Amniotic stem cell (primary cell): ENCODE measurements at regions not wholly inside any gene's neighbourhood (a gene's known extent, or its start where the extent isn't known, plus 50 kb on each side); places are given as distances from the start of the nearest gene placed in this dataset.

Source experiments
- DNase-seq: peaks from one replicate; lab custom pipeline; 2025; lab: John Stamatoyannopoulos, UW

GRCh38 chr6:91387290-91388059, 800.6 kb upstream of the MAP3K7 start:
- no peak for DNase-seq

GRCh38 chr6:91386204-91386603, 799.3 kb upstream of the MAP3K7 start:
- no peak for DNase-seq

GRCh38 chr6:91383207-91383606, 796.3 kb upstream of the MAP3K7 start:
- DNase-seq = no peak

GRCh38 chr6:91376686-91377085, 789.8 kb upstream of the MAP3K7 start:
- DNase-seq = no peak

GRCh38 chr6:91366781-91367180, 779.9 kb upstream of the MAP3K7 start:
- DNase-seq = no peak

GRCh38 chr6:91358986-91359385, 772.1 kb upstream of the MAP3K7 start:
- no peak for DNase-seq

- no peak for DNase-seq
These were observed 766.0 kb upstream of the MAP3K7 start for GRCh38 chr6:91352878-91353277.

GRCh38 chr6:91352321-91352720, 765.4 kb upstream of the MAP3K7 start:
- DNase-seq = no peak

GRCh38 chr6:91350146-91350908, 763.5 kb upstream of the MAP3K7 start:
- no peak for DNase-seq

- no peak for DNase-seq
These were observed 754.6 kb upstream of the MAP3K7 start for GRCh38 chr6:91341473-91341872.

GRCh38 chr6:91340896-91341395, 754.1 kb upstream of the MAP3K7 start:
- no peak for DNase-seq

GRCh38 chr6:91337967-91338366, 751.1 kb upstream of the MAP3K7 start:
- no peak for DNase-seq

GRCh38 chr6:91330896-91331295, 744.0 kb upstream of the MAP3K7 start:
- DNase-seq = no peak

GRCh38 chr6:91328241-91328640, 741.4 kb upstream of the MAP3K7 start:
- no peak for DNase-seq

- DNase-seq = no peak
These were observed 737.8 kb upstream of the MAP3K7 start for GRCh38 chr6:91324711-91325110.

GRCh38 chr6:91317984-91318383, 731.1 kb upstream of the MAP3K7 start:
- no peak for DNase-seq

GRCh38 chr6:91317247-91317835, 730.5 kb upstream of the MAP3K7 start:
- DNase-seq = no peak

- DNase-seq = no peak
These were observed 723.3 kb upstream of the MAP3K7 start for GRCh38 chr6:91310178-91310577.

GRCh38 chr6:91305755-91306154, 718.9 kb upstream of the MAP3K7 start:
- no peak for DNase-seq

GRCh38 chr6:91304521-91304920, 717.6 kb upstream of the MAP3K7 start:
- DNase-seq = no peak

GRCh38 chr6:91303326-91303725, 716.5 kb upstream of the MAP3K7 start:
- no peak for DNase-seq

GRCh38 chr6:91299544-91300491, 712.9 kb upstream of the MAP3K7 start:
- no peak for DNase-seq
